Activated CD4-positive, alpha-beta T cell treated with anti-CD3 and anti-CD28 coated beads, Interleukin-2, amount 10 ng/mL, durations not matched to agents 24 days and 14 days (primary cell): ENCODE measurements at regions not wholly inside any gene's neighbourhood (a gene's known extent, or its start where the extent isn't known, plus 50 kb on each side); places are given as distances from the start of the nearest gene placed in this dataset.

ENCODE experiments used
- DNase-seq: peaks from one replicate; pipeline ENCODE4 v3.0.0; 2022
- H3K27ac Mint-ChIP-seq: one replicate; pipeline ENCODE4 v1.8.0; 2022; ENCODE audit warnings: mild to moderate bottlenecking, mixed read lengths
- H3K27me3 Mint-ChIP-seq: one replicate; pipeline ENCODE4 v1.8.0; 2022; ENCODE audit warnings: mixed read lengths
- H3K36me3 Mint-ChIP-seq: one replicate; pipeline ENCODE4 v1.8.0; 2022; ENCODE audit warnings: low read depth, mild to moderate bottlenecking, mixed read lengths
- H3K4me1 Mint-ChIP-seq: one replicate; pipeline ENCODE4 v1.8.0; 2021; ENCODE audit warnings: mixed read lengths
- H3K4me3 Mint-ChIP-seq: one replicate; pipeline ENCODE4 v1.8.0; 2022; ENCODE audit warnings: mild to moderate bottlenecking, moderate library complexity, mixed read lengths
- H3K9me3 Mint-ChIP-seq: one replicate; pipeline ENCODE4 v1.8.0; 2021; ENCODE audit warnings: mixed read lengths
- intact Hi-C: fragments of 100-400 bp; cut with micrococcal nuclease; formaldehyde crosslinking; loops from one replicate; pipeline ENCODE4 v1.15.1; 2023

DNA sequence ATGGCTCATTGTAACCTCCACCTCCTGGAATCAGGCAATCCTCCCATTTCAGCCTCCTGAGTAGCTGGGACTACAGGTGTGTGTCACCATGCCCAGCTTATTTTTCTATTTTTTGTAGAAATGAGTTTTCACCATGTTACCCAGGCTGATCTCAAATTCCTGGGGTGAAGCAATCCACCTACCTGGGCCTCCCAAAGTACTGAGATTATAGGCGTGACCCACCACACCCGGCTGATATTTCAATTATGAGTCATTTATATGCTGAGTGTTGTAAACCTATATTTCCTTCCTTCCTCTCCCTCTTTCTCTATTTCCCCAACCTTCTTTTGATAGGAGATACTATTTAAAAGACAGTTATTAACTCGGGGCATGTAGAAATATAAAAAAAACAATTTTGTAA, 469.6 kb upstream of the ID2 start:
- peaks cover 13% of the 10 kb centered on the region for H3K27me3 Mint-ChIP-seq
- no peak overlapping the region for H3K4me3 Mint-ChIP-seq
- intact Hi-C loops: no loop called here
- H3K27ac Mint-ChIP-seq: no peak overlapping the region
- peaks cover 11% of the 10 kb centered on the region for H3K36me3 Mint-ChIP-seq
- peaks cover 5% of the 10 kb centered on the region for H3K4me1 Mint-ChIP-seq
- H3K9me3 Mint-ChIP-seq: peaks cover 33% of the 10 kb centered on the region
- no peak for DNase-seq

- H3K27me3 Mint-ChIP-seq: peaks cover 14% of the 10 kb centered on the region
- intact Hi-C loops: no loop called here
- H3K4me1 Mint-ChIP-seq: peaks cover 5% of the 10 kb centered on the region
- peaks cover 16% of the 10 kb centered on the region for H3K9me3 Mint-ChIP-seq
- H3K4me3 Mint-ChIP-seq: no peak overlapping the region
- peaks cover 7% of the 10 kb centered on the region for H3K36me3 Mint-ChIP-seq
- DNase-seq: peak; percentile 42
- no peak overlapping the region for H3K27ac Mint-ChIP-seq
Observed at GRCh38 chr2:8214036-8214615, 467.7 kb upstream of the ID2 start.

DNA sequence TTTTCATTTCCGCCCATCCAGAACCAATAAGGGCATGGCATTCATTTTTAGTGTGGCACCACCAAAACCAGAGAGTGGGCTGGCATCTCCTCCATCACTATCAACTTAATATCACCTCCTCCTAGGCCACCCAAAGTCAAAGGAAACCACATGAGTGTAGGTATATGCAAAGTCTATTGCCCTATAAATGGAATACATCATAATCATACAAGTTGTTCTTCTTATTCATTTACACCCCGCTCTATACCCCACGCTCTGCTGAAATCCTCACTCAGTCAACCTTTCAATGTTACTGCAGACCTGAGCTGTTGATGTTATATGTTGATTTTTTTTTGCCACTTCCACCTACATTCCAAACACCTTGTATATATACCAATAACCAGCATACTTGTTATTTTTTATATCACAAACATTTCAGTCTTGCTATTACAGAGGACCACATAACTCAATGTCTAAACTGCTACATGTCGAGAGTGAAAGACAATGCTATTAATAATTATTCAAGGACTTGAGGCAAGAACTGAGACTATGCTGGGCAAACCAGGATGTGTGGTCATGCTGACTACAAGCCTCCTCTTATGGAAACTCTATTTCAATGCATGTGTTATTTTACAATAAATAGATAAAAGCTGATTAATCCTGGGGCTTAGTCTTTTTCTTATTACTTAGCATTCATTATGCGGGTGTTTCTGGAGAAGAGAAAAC, 466.5 kb upstream of the ID2 start:
- peak; percentile 42 for DNase-seq
- Mint-ChIP-seq H3K36me3 (peaks cover 5% of the 10 kb centered on the region), H3K9me3 (peaks cover 16% of the 10 kb centered on the region), H3K4me3 (no peak overlapping the region), H3K27me3 (peaks cover 15% of the 10 kb centered on the region), H3K27ac (no peak overlapping the region), H3K4me1 (peaks cover 5% of the 10 kb centered on the region)
- intact Hi-C loops: no loop called here

- Mint-ChIP-seq H3K27ac (no peak overlapping the region), H3K4me3 (no peak overlapping the region), H3K4me1 (peaks cover 5% of the 10 kb centered on the region), H3K36me3 (peaks cover 5% of the 10 kb centered on the region), H3K27me3 (peaks cover 15% of the 10 kb centered on the region), H3K9me3 (peaks cover 13% of the 10 kb centered on the region)
- no peak for DNase-seq
- intact Hi-C loops: no loop called here
Observed at GRCh38 chr2:8215982-8216381, 465.9 kb upstream of the ID2 start.

DNA sequence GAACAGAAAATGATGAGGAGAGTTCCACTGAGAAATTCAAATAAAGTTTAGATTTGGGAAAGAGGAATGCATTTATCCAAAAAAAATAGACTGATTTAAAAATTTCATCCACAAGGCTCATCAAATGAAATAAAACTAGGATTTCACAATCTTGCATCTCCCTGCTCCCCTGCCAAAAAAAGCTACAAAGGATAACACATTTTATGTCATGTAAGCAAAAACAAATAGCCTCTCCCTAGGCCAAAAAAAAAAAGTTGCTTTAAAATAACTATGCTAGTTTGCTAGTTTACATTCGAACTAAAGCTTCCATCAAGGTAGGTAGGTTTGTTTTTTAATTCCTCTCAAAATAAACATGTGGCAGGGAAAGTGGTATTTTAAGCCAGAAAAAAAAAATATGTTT, 465.5 kb upstream of the ID2 start:
- no peak overlapping the region for H3K4me3 Mint-ChIP-seq
- intact Hi-C loops: no loop called here
- DNase-seq: no peak
- H3K36me3 Mint-ChIP-seq: peaks cover 5% of the 10 kb centered on the region
- peaks cover 15% of the 10 kb centered on the region for H3K27me3 Mint-ChIP-seq
- peaks cover 13% of the 10 kb centered on the region for H3K9me3 Mint-ChIP-seq
- H3K27ac Mint-ChIP-seq: no peak overlapping the region
- peaks cover 5% of the 10 kb centered on the region for H3K4me1 Mint-ChIP-seq

DNA sequence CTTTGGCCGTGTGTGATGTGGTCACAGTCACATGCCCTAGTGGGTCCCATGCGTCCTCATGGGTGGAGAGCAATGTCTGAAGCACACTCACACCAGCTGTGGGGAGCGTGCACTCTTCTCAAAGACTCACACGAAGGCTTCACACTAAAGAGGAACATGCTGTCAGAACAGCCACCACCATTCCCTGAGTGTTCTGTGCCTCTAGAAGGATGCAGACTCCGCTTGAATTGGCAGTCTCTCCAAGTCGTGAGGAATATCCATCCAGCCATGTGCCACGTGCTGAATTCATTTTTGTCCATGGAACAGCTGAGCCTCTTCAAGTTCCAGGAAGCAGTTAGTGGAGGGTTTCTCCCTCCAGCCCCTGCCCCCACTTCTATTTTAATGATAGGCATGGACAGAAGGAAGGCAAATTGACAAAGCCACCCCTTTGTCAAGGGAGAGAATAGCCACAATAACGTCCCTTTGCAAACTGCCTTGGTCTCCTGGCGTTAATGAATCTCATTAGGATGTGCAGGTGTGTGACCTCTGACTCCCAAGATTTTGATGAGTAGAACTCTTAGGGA, 464.3 kb upstream of the ID2 start:
- Mint-ChIP-seq H3K9me3 (peaks cover 10% of the 10 kb centered on the region), H3K4me1 (peaks cover 2% of the 10 kb centered on the region), H3K36me3 (peaks cover 3% of the 10 kb centered on the region), H3K27ac (no peak overlapping the region), H3K4me3 (no peak overlapping the region), H3K27me3 (peaks cover 11% of the 10 kb centered on the region)
- peak; percentile 31 for DNase-seq
- intact Hi-C loops: no loop called here

DNA sequence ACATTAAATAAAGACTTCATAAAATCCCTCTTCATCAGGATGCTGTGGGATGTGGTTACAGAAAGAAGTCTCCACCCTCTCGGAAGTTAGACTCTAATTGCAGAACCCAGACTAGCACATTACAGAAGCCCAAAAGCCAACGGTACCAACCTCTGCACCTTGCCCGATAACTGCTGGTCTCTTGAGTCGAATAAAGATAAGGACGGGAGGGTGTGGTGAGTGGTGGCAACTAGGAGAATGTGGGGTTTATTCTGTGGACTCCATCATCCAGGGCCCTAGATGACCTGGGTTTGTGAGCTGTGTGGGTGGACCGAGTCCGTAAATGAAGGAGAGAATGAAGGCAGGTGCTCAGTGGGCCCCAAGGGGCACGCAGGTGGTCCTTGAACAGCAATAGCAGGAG, 462.8 kb upstream of the ID2 start:
- intact Hi-C loops: no loop called here
- no peak overlapping the region for H3K4me3 Mint-ChIP-seq
- H3K36me3 Mint-ChIP-seq: no peaks in the 10 kb centered on the region
- H3K27me3 Mint-ChIP-seq: peaks cover 9% of the 10 kb centered on the region
- peak; percentile 40 for DNase-seq
- peaks cover 2% of the 10 kb centered on the region for H3K4me1 Mint-ChIP-seq
- H3K9me3 Mint-ChIP-seq: peaks cover 6% of the 10 kb centered on the region
- no peak overlapping the region for H3K27ac Mint-ChIP-seq

GRCh38 chr2:8219631-8220355, 462.1 kb upstream of the ID2 start:
- H3K27ac Mint-ChIP-seq: no peak overlapping the region
- intact Hi-C loops: no loop called here
- no peak overlapping the region for H3K4me3 Mint-ChIP-seq
- no peaks in the 10 kb centered on the region for H3K36me3 Mint-ChIP-seq
- H3K4me1 Mint-ChIP-seq: no peaks in the 10 kb centered on the region
- peak; percentile 48 for DNase-seq
- H3K27me3 Mint-ChIP-seq: peaks cover 9% of the 10 kb centered on the region
- no peaks in the 10 kb centered on the region for H3K9me3 Mint-ChIP-seq

GRCh38 chr2:8222979-8223694, 458.7 kb upstream of the ID2 start:
- DNase-seq: no peak
- Mint-ChIP-seq H3K27ac (no peak overlapping the region), H3K9me3 (no peaks in the 10 kb centered on the region), H3K4me3 (no peak overlapping the region), H3K27me3 (peaks cover 8% of the 10 kb centered on the region), H3K4me1 (no peaks in the 10 kb centered on the region), H3K36me3 (no peaks in the 10 kb centered on the region)
- intact Hi-C loops: no loop called here

DNA sequence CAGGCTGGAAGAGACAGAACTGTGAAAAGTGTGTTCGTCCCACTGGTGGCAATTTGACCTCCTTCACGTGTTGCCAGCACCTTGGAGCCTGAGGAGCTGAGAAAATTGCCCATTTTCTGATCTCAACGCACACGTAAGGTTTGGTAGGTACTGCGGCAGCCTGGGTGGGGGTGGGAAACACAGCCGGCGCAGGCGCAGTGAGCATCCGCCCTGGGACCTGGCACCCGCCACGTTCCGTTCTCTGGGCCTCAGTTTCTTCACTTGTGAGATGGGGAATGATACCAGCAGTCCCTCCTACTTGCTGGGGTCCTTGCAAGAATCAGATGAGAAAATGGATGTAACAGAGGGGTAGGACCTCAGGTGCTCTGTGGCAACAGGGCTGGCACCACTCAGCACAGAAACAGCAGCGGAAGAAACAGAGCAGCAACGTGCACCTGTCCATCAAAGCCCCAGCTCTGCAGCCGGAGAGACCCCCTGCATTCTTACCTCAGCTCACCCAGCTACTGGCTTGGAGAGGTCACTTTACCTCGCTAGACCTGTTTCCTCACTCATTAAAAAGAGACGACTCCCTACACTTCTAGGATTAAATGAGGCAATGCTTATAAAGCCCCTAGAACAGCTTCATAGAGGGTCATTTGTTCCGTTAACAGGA, 458.0 kb upstream of the ID2 start:
- no peaks in the 10 kb centered on the region for H3K36me3 Mint-ChIP-seq
- no peaks in the 10 kb centered on the region for H3K4me1 Mint-ChIP-seq
- no peaks in the 10 kb centered on the region for H3K9me3 Mint-ChIP-seq
- H3K27me3 Mint-ChIP-seq: peaks cover 8% of the 10 kb centered on the region
- no peak for DNase-seq
- intact Hi-C loops: no loop called here
- no peak overlapping the region for H3K27ac Mint-ChIP-seq
- no peak overlapping the region for H3K4me3 Mint-ChIP-seq

DNA sequence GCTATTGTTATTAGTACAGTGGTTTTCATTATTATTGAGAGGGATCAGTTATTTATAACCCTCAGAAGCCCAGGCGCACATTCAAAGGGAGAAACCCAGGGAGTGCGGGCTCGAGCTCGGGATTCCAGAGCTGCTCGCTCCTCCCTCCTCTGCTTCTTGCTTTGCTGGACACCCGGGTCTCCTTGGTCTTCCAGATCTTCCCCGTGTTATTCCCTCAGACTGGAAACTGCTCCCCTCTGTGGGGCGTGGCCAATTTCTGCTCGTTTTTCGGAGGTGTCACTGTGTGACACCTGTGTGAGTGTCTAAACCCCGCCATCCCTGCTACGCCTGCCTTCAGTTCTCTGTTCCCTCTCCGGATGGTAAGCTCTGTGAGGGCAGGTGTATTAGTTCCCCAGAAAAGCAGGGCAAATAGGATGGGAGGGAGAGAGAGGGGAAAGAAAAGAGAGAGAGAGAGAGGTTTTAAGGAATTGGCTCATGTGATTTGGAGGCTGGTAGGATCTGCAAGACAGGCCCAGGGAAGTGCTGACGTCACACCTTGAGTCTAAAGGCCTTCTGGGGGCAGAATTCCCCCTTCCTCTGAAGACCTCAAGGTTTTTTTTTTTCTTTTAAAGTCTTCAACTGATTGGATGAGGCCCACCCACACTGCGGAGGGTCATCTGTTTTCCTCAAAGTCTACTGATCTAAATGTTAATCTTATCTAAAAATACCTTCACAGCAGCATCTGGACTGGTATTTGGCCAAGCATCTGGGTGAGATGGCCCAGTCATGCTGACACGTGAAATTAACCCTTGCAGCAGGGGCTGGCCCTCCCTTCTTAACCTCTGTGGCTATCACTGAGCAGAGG, 457.3 kb upstream of the ID2 start:
- H3K4me1 Mint-ChIP-seq: peaks cover 4% of the 10 kb centered on the region
- H3K27me3 Mint-ChIP-seq: peaks cover 6% of the 10 kb centered on the region
- intact Hi-C loops: no loop called here
- no peak for DNase-seq
- H3K36me3 Mint-ChIP-seq: no peaks in the 10 kb centered on the region
- no peak overlapping the region for H3K27ac Mint-ChIP-seq
- H3K4me3 Mint-ChIP-seq: no peak overlapping the region
- no peaks in the 10 kb centered on the region for H3K9me3 Mint-ChIP-seq

- DNase-seq: no peak
- no peak overlapping the region for H3K4me3 Mint-ChIP-seq
- peaks cover 9% of the 10 kb centered on the region for H3K4me1 Mint-ChIP-seq
- no peak overlapping the region for H3K27ac Mint-ChIP-seq
- H3K36me3 Mint-ChIP-seq: no peaks in the 10 kb centered on the region
- peaks cover 6% of the 10 kb centered on the region for H3K27me3 Mint-ChIP-seq
- no peaks in the 10 kb centered on the region for H3K9me3 Mint-ChIP-seq
- intact Hi-C loops: no loop called here
Observed at GRCh38 chr2:8225266-8225665, 456.6 kb upstream of the ID2 start.

GRCh38 chr2:8225798-8226197, 456.1 kb upstream of the ID2 start:
- Mint-ChIP-seq H3K27me3 (peaks cover 6% of the 10 kb centered on the region), H3K4me3 (no peak overlapping the region), H3K9me3 (peaks cover under 1% of the 10 kb centered on the region), H3K27ac (no peak overlapping the region), H3K4me1 (peaks cover 12% of the 10 kb centered on the region), H3K36me3 (no peaks in the 10 kb centered on the region)
- no peak for DNase-seq
- intact Hi-C loops: no loop called here
